ENCODE measurements at regions not wholly inside any gene's neighbourhood (a gene's known extent, or its start where the extent isn't known, plus 50 kb on each side); places are given as distances from the start of the nearest gene placed in this dataset.

GRCh38 chr9:4413856-4414255 lies 76.4 kb upstream of the SLC1A1 start:
- H3K9ac ChIP-seq (ENCODE audit: low read length) = no peak overlapping the region
- no peaks in the 10 kb centered on the region for H3K9me2 ChIP-seq (replicated peaks; ENCODE audit: insufficient read depth, low read length)
- no peak overlapping the region for H3K4me2 ChIP-seq (ENCODE audit: low read depth, low read length)
- TF ChIP-seq EZH2phosphoT487 (IDR thresholded peaks at IDR 0.05; ENCODE audit: low read length) = no peak
- no peak for TF ChIP-seq CTCF (IDR thresholded peaks at IDR 0.05; ENCODE audit: low read length)
- no peak for TF ChIP-seq EZH2 (optimal IDR thresholded peaks at IDR 0.05; ENCODE audit: low read depth, low read length)
- H3K4me3 ChIP-seq (ENCODE audit: low read length) = no peak overlapping the region
- H3K27ac ChIP-seq (ENCODE audit: low read length) = no peak overlapping the region
- no peak for DNase-seq
- H3K36me3 ChIP-seq (replicated peaks; ENCODE audit: insufficient read depth, low read length) = no peaks in the 10 kb centered on the region
- no peaks in the 10 kb centered on the region for H3K4me1 ChIP-seq (ENCODE audit: low read length)
- H2AFZ ChIP-seq (ENCODE audit: low read length) = no peak overlapping the region
- no peaks in the 10 kb centered on the region for H3F3A ChIP-seq (ENCODE audit: insufficient read depth, low read length)
- no peaks in the 10 kb centered on the region for H4K20me1 ChIP-seq (ENCODE audit: insufficient read depth, low read length)
- H3K9me3 ChIP-seq (replicated peaks; ENCODE audit: insufficient read depth, low read length) = no peaks in the 10 kb centered on the region
- no peaks in the 10 kb centered on the region for H3K27me3 ChIP-seq (replicated peaks; ENCODE audit: insufficient read depth, low read length)
- no peaks in the 10 kb centered on the region for H3K79me2 ChIP-seq (ENCODE audit: low read length)

GRCh38 chr9:4404156-4404555 lies 86.1 kb upstream of the SLC1A1 start:
- H2AFZ ChIP-seq (ENCODE audit: low read length) = no peak overlapping the region
- no peaks in the 10 kb centered on the region for H3K4me1 ChIP-seq (ENCODE audit: low read length)
- no peaks in the 10 kb centered on the region for H3K36me3 ChIP-seq (replicated peaks; ENCODE audit: insufficient read depth, low read length)
- no peaks in the 10 kb centered on the region for H3K9me3 ChIP-seq (replicated peaks; ENCODE audit: insufficient read depth, low read length)
- no peaks in the 10 kb centered on the region for H3K9me2 ChIP-seq (replicated peaks; ENCODE audit: insufficient read depth, low read length)
- no peaks in the 10 kb centered on the region for H4K20me1 ChIP-seq (ENCODE audit: insufficient read depth, low read length)
- H3K27me3 ChIP-seq (replicated peaks; ENCODE audit: insufficient read depth, low read length) = no peaks in the 10 kb centered on the region
- no peak for DNase-seq
- no peak for TF ChIP-seq EZH2phosphoT487 (IDR thresholded peaks at IDR 0.05; ENCODE audit: low read length)
- TF ChIP-seq EZH2 (optimal IDR thresholded peaks at IDR 0.05; ENCODE audit: low read depth, low read length) = no peak
- no peak for TF ChIP-seq CTCF (IDR thresholded peaks at IDR 0.05; ENCODE audit: low read length)
- H3F3A ChIP-seq (ENCODE audit: insufficient read depth, low read length) = no peaks in the 10 kb centered on the region
- no peak overlapping the region for H3K27ac ChIP-seq (ENCODE audit: low read length)
- H3K4me2 ChIP-seq (ENCODE audit: low read depth, low read length) = no peak overlapping the region
- no peaks in the 10 kb centered on the region for H3K79me2 ChIP-seq (ENCODE audit: low read length)
- no peak overlapping the region for H3K4me3 ChIP-seq (ENCODE audit: low read length)
- no peak overlapping the region for H3K9ac ChIP-seq (ENCODE audit: low read length)

- no peaks in the 10 kb centered on the region for H3K9me3 ChIP-seq (replicated peaks; ENCODE audit: insufficient read depth, low read length)
- H3K27ac ChIP-seq (ENCODE audit: low read length) = no peak overlapping the region
- no peaks in the 10 kb centered on the region for H3K4me1 ChIP-seq (ENCODE audit: low read length)
- no peak overlapping the region for H2AFZ ChIP-seq (ENCODE audit: low read length)
- no peak overlapping the region for H3K9ac ChIP-seq (ENCODE audit: low read length)
- DNase-seq = no peak
- H3K27me3 ChIP-seq (replicated peaks; ENCODE audit: insufficient read depth, low read length) = no peaks in the 10 kb centered on the region
- no peak overlapping the region for H3K4me3 ChIP-seq (ENCODE audit: low read length)
- H4K20me1 ChIP-seq (ENCODE audit: insufficient read depth, low read length) = no peaks in the 10 kb centered on the region
- no peaks in the 10 kb centered on the region for H3K9me2 ChIP-seq (replicated peaks; ENCODE audit: insufficient read depth, low read length)
- no peaks in the 10 kb centered on the region for H3K79me2 ChIP-seq (ENCODE audit: low read length)
- H3K36me3 ChIP-seq (replicated peaks; ENCODE audit: insufficient read depth, low read length) = no peaks in the 10 kb centered on the region
- no peak for TF ChIP-seq EZH2 (optimal IDR thresholded peaks at IDR 0.05; ENCODE audit: low read depth, low read length)
- TF ChIP-seq EZH2phosphoT487 (IDR thresholded peaks at IDR 0.05; ENCODE audit: low read length) = no peak
- no peak for TF ChIP-seq CTCF (IDR thresholded peaks at IDR 0.05; ENCODE audit: low read length)
- H3F3A ChIP-seq (ENCODE audit: insufficient read depth, low read length) = no peaks in the 10 kb centered on the region
- H3K4me2 ChIP-seq (ENCODE audit: low read depth, low read length) = no peak overlapping the region
These were observed 87.8 kb upstream of the SLC1A1 start for GRCh38 chr9:4402501-4402900.

Data from MM.1S (cell line).